Gastrocnemius medialis (tissue), 4 donors: ENCODE measurements at regions not wholly inside any gene's neighbourhood (a gene's known extent, or its start where the extent isn't known, plus 50 kb on each side); places are given as distances from the start of the nearest gene placed in this dataset.
"Not testable (repeated sequence)": the region's sequence is repeated elsewhere in the genome, so short reads cannot be mapped to it uniquely, and the experiment has no call there.

Experiments
- ATAC-seq, 2 donors: fragments of 150-250 bp; one replicate each; pipeline ENCODE4 v1.9.1; 2016
- DNase-seq, 2 donors: peaks; one replicate each; pipeline ENCODE4 v3.0.0-alpha.2; 2019
- H3K27ac ChIP-seq, 4 donors: fragments of 200-600 bp; sonication (generic); 1 replicate in 1 of 4; 2 replicates in 3 of 4; pipeline ENCODE4 v1.5.1; 2016 to 2018; ENCODE audit warnings: mild to moderate bottlenecking in 2 of 4, moderate library complexity in 1 of 4
- H3K27me3 ChIP-seq, 3 donors: fragments of 200-600 bp; sonication (generic) in 2 of 3; 1 replicate in 1 of 3; 2 replicates in 2 of 3; pipeline versions ENCODE4 v1.5.1 to v1.6.0; 2016 to 2019; ENCODE audit warnings: mild to moderate bottlenecking in 1 of 3, moderate library complexity in 1 of 3
- H3K36me3 ChIP-seq, 2 donors: fragments of 200-600 bp; sonication (generic) in 1 of 2; one replicate each; pipeline ENCODE4 v1.5.1; 2017 to 2018
- H3K4me1 ChIP-seq, 2 donors: fragments of 200-600 bp; sonication (generic) in 1 of 2; one replicate each; pipeline ENCODE4 v1.5.1; 2016 to 2017; ENCODE audit warnings: mild to moderate bottlenecking in 2 of 2
- H3K4me3 ChIP-seq, 4 donors: fragments of 200-600 bp; sonication (generic) in 3 of 4; 1 replicate in 1 of 4; 2 replicates in 3 of 4; pipeline ENCODE4 v1.5.1; 2016 to 2019; ENCODE audit warnings: mild to moderate bottlenecking in 2 of 4
- H3K9me3 ChIP-seq, 3 donors: fragments of 200-600 bp; sonication (generic) in 2 of 3; 1 replicate in 1 of 3; 2 replicates in 2 of 3; pipeline ENCODE4 v1.5.1; 2016 to 2019
- CTCF ChIP-seq, 5 experiments: fragments of 450-650 bp in 3 of 5; fragments of 200-600 bp in 2 of 5; sonication (generic) in 2 of 5; IDR thresholded peaks in 4 of 5; conservative IDR thresholded peaks in 1 of 5; 1 replicate in 4 of 5; 2 replicates in 1 of 5; pipeline ENCODE4 v1.5.1; 2016 to 2019; ENCODE audit warnings: antibody characterized with exemption in 5 of 5, mild to moderate bottlenecking in 3 of 5, moderate library complexity in 3 of 5
- POLR2A ChIP-seq, 2 donors: fragments of 450-650 bp; IDR thresholded peaks; one replicate each; pipeline ENCODE4 v1.6.1; 2017; ENCODE audit warnings: antibody characterized with exemption in 2 of 2, mild to moderate bottlenecking in 2 of 2, moderate library complexity in 2 of 2
- in situ Hi-C, 4 donors: fragments of 200-750 bp; cut with MboI; loops; one replicate each; pipeline versions ENCODE4 v1.15.0 to v1.8.0; 2017; ENCODE audit warnings: low sequenced_read_pairs in 4 of 4
- intact Hi-C: fragments of 100-400 bp; cut with DNase I; formaldehyde crosslinking; loops from one replicate; pipeline ENCODE4 v1.15.1; 2023; ENCODE audit warnings: low total_unique reads

- no peaks in the 10 kb centered on the region for H3K4me1 ChIP-seq
- DNase-seq (no peak), ATAC-seq (no peak)
- no peaks in the 10 kb centered on the region for H3K9me3 ChIP-seq
- H3K27me3 ChIP-seq = no peaks in the 10 kb centered on the region
- H3K27ac ChIP-seq = no peak overlapping the region
- TF ChIP-seq CTCF (IDR thresholded peaks at IDR 0.05 in 4 of 5, conservative IDR thresholded peaks at IDR 0.05 in 1 of 5) (no peak), POLR2A (IDR thresholded peaks at IDR 0.05) (no peak)
- no peaks in the 10 kb centered on the region for H3K36me3 ChIP-seq
- intact Hi-C loops (no loop called here), in situ Hi-C loops (no loop called here)
- H3K4me3 ChIP-seq = no peak overlapping the region
Measured at GRCh38 chr12:119931402-119931801, 54.3 kb upstream of the CIT start.

- Histone ChIP-seq H3K9me3 (no peaks in the 10 kb centered on the region), H3K27me3 (no peaks in the 10 kb centered on the region), H3K4me1 (no peaks in the 10 kb centered on the region), H3K27ac (no peak overlapping the region), H3K4me3 (no peak overlapping the region), H3K36me3 (no peaks in the 10 kb centered on the region)
- DNase-seq (no peak), ATAC-seq (no peak)
- intact Hi-C loops = no loop called here
- TF ChIP-seq POLR2A (IDR thresholded peaks at IDR 0.05) = no peak
- TF ChIP-seq CTCF (IDR thresholded peaks at IDR 0.05 in 4 of 5, conservative IDR thresholded peaks at IDR 0.05 in 1 of 5) = no peak
- in situ Hi-C loops = no loop called here
Measured at GRCh38 chr12:119932921-119933320, 55.8 kb upstream of the CIT start.

GRCh38 chr12:119934780-119935179 lies 54.3 kb upstream of the BICDL1 start:
- H3K27me3 ChIP-seq, DNase-seq, H3K4me1 ChIP-seq, H3K27ac ChIP-seq, ATAC-seq, H3K36me3 ChIP-seq, intact Hi-C loops, H3K9me3 ChIP-seq, H3K4me3 ChIP-seq, in situ Hi-C loops: not testable (repeated sequence)

- ATAC-seq (no peak), DNase-seq (no peak)
- no peak overlapping the region for H3K27ac ChIP-seq
- H3K36me3 ChIP-seq = no peaks in the 10 kb centered on the region
- no peaks in the 10 kb centered on the region for H3K4me1 ChIP-seq
- H3K27me3 ChIP-seq = no peaks in the 10 kb centered on the region
- no peak overlapping the region for H3K4me3 ChIP-seq
- TF ChIP-seq POLR2A (IDR thresholded peaks at IDR 0.05) = no peak
- no peak for TF ChIP-seq CTCF (IDR thresholded peaks at IDR 0.05 in 4 of 5, conservative IDR thresholded peaks at IDR 0.05 in 1 of 5)
- intact Hi-C loops = no loop called here
- in situ Hi-C loops = no loop called here
- H3K9me3 ChIP-seq = no peaks in the 10 kb centered on the region
Measured at GRCh38 chr12:119936705-119937311, 52.2 kb upstream of the BICDL1 start.

- intact Hi-C loops (no loop called here), in situ Hi-C loops (no loop called here)
- no peak overlapping the region for H3K27ac ChIP-seq
- no peaks in the 10 kb centered on the region for H3K4me1 ChIP-seq
- peak in 1 of 2 donors; percentile 13 for DNase-seq
- H3K4me3 ChIP-seq = no peak overlapping the region
- no peaks in the 10 kb centered on the region for H3K36me3 ChIP-seq
- ATAC-seq = peak; percentile 56 to 62
- H3K9me3 ChIP-seq = no peaks in the 10 kb centered on the region
- H3K27me3 ChIP-seq = no peaks in the 10 kb centered on the region
- TF ChIP-seq POLR2A (IDR thresholded peaks at IDR 0.05) = no peak
- TF ChIP-seq CTCF (IDR thresholded peaks at IDR 0.05 in 4 of 5, conservative IDR thresholded peaks at IDR 0.05 in 1 of 5) = peak; percentile 44 to 85 (median 57)
Measured at GRCh38 chr12:119938049-119938667, 50.9 kb upstream of the BICDL1 start.
